Mesendoderm (in vitro differentiated cells): ENCODE measurements at regions not wholly inside any gene's neighbourhood (a gene's known extent, or its start where the extent isn't known, plus 50 kb on each side); places are given as distances from the start of the nearest gene placed in this dataset.
"Not testable (repeated sequence)": the region's sequence is repeated elsewhere in the genome, so short reads cannot be mapped to it uniquely, and the experiment has no call there.

ENCODE experiments used
- DNase-seq: peaks from one replicate; pipeline ENCODE4 v3.0.0; 2013
- H2AK5ac ChIP-seq: 2 replicates; pipeline ENCODE4 v1.6.1; 2013; ENCODE audit warnings: low read length, inconsistent platforms
- H2BK120ac ChIP-seq: 2 replicates; pipeline ENCODE4 v1.6.1; 2013; ENCODE audit warnings: low read depth, mild to moderate bottlenecking, low read length, moderate library complexity, mixed read lengths
- H2BK15ac ChIP-seq: replicated peaks from 2 replicates; pipeline ENCODE4 v1.6.1; 2013; ENCODE audit warnings: low read depth, mild to moderate bottlenecking, moderate library complexity
- H2BK5ac ChIP-seq: 2 replicates; pipeline ENCODE4 v1.6.1; 2013; ENCODE audit warnings: low read length, inconsistent platforms
- H3K18ac ChIP-seq: 2 replicates; pipeline ENCODE4 v1.6.1; 2013; ENCODE audit warnings: mild to moderate bottlenecking, low read length, mixed read lengths
- H3K23ac ChIP-seq: one replicate; pipeline ENCODE4 v1.6.1; 2013; ENCODE audit warnings: low read length
- H3K27ac ChIP-seq: 2 replicates; pipeline ENCODE4 v1.5.1; 2013; ENCODE audit warnings: low read depth, mild to moderate bottlenecking, inconsistent platforms, low read length, moderate library complexity
- H3K27me3 ChIP-seq: 2 replicates; pipeline ENCODE4 v1.6.1; 2013; ENCODE audit warnings: low read length, control low read depth, mild to moderate bottlenecking, inconsistent platforms; ENCODE audit not compliant: insufficient read depth, poor library complexity
- H3K36me3 ChIP-seq: 2 replicates; pipeline ENCODE4 v1.6.1; 2013; ENCODE audit warnings: low read length, inconsistent platforms; ENCODE audit not compliant: control insufficient read depth, insufficient read depth
- H3K4ac ChIP-seq: one replicate; pipeline ENCODE4 v1.6.1; 2013; ENCODE audit warnings: low read depth, mild to moderate bottlenecking, low read length, moderate library complexity
- H3K4me1 ChIP-seq: 2 replicates; pipeline ENCODE4 v1.6.1; 2013; ENCODE audit warnings: low read depth, low read length, inconsistent platforms; ENCODE audit not compliant: control insufficient read depth
- H3K4me2 ChIP-seq: 2 replicates; pipeline ENCODE4 v1.6.1; 2013; ENCODE audit warnings: low read length
- H3K4me3 ChIP-seq: 2 replicates; pipeline ENCODE4 v1.5.1; 2013; ENCODE audit warnings: mild to moderate bottlenecking, low read length
- H3K56ac ChIP-seq: one replicate; pipeline ENCODE4 v1.6.1; 2013; ENCODE audit warnings: low read length
- H3K79me1 ChIP-seq: 2 replicates; pipeline ENCODE4 v1.6.1; 2013; ENCODE audit warnings: low read length, inconsistent platforms
- H3K79me2 ChIP-seq: 2 replicates; pipeline ENCODE4 v1.6.1; 2013; ENCODE audit warnings: mild to moderate bottlenecking, low read length; ENCODE audit not compliant: control insufficient read depth, insufficient read depth
- H3K9ac ChIP-seq: 2 replicates; pipeline ENCODE4 v1.6.1; 2013; ENCODE audit warnings: low read length, inconsistent platforms
- H4K5ac ChIP-seq: one replicate; pipeline ENCODE4 v1.6.1; 2013; ENCODE audit warnings: low read length
- H4K8ac ChIP-seq: one replicate; pipeline ENCODE4 v1.6.1; 2013; ENCODE audit warnings: low read depth, mild to moderate bottlenecking, control low read depth, low read length, moderate library complexity
- WGBS: extraction: QIAGEN DNeasy Blood & Tissue Kit; methylation state at CpG from one replicate; pipeline ENCODE4 v1.1.7; 2013; ENCODE audit warnings: low lambda C conversion rate, missing lambda C conversion rate; ENCODE audit not compliant: insufficient coverage; ENCODE audit errors: extremely low coverage; 5-methylcytosine and 5-hydroxymethylcytosine counted together

- H2BK15ac ChIP-seq, H3K27me3 ChIP-seq, H4K8ac ChIP-seq, H2BK120ac ChIP-seq, H3K4ac ChIP-seq, H3K4me2 ChIP-seq, DNase-seq, H3K4me3 ChIP-seq, H2BK5ac ChIP-seq, H3K36me3 ChIP-seq, H3K18ac ChIP-seq, H3K79me2 ChIP-seq, H3K79me1 ChIP-seq, H3K23ac ChIP-seq, H2AK5ac ChIP-seq, H3K4me1 ChIP-seq, H3K27ac ChIP-seq, H3K56ac ChIP-seq, H4K5ac ChIP-seq, H3K9ac ChIP-seq: not testable (repeated sequence)
- no CpG with 5 or more reads among the region's 3 CpGs for WGBS
These were observed 50.5 kb upstream of the MED13L start for GRCh38 chr12:116327992-116328391.

GRCh38 chr12:116331876-116332275, 54.4 kb upstream of the MED13L start:
- Histone ChIP-seq H3K4ac (no peak overlapping the region), H3K4me3 (no peak overlapping the region), H4K8ac (no peak overlapping the region), H3K27ac (no peak overlapping the region), H3K9ac (no peak overlapping the region), H2BK15ac (no peak overlapping the region), H3K27me3 (no peaks in the 10 kb centered on the region), H2BK120ac (no peak overlapping the region), H3K23ac (no peak overlapping the region), H3K36me3 (no peaks in the 10 kb centered on the region), H2AK5ac (no peak overlapping the region), H3K79me2 (no peaks in the 10 kb centered on the region), H4K5ac (no peak overlapping the region), H3K56ac (no peak overlapping the region), H2BK5ac (no peak overlapping the region), H3K18ac (no peak overlapping the region), H3K4me2 (no peak overlapping the region), H3K4me1 (no peaks in the 10 kb centered on the region), H3K79me1 (no peaks in the 10 kb centered on the region)
- WGBS, result no CpG with 5 or more reads among the region's 2 CpGs
- DNase-seq, result no peak

- Histone ChIP-seq H3K36me3 (no peaks in the 10 kb centered on the region), H3K4ac (no peak overlapping the region), H3K18ac (no peak overlapping the region), H3K79me1 (no peaks in the 10 kb centered on the region), H4K5ac (no peak overlapping the region), H3K4me3 (no peak overlapping the region), H3K27ac (no peak overlapping the region), H3K56ac (no peak overlapping the region), H2BK120ac (no peak overlapping the region), H3K27me3 (no peaks in the 10 kb centered on the region), H2BK15ac (no peak overlapping the region), H3K9ac (no peak overlapping the region), H3K4me1 (no peaks in the 10 kb centered on the region), H2BK5ac (no peak overlapping the region), H3K4me2 (no peak overlapping the region), H4K8ac (no peak overlapping the region), H3K79me2 (no peaks in the 10 kb centered on the region), H2AK5ac (no peak overlapping the region), H3K23ac (no peak overlapping the region)
- no CpG with 5 or more reads among the region's 11 CpGs for WGBS
- DNase-seq, result no peak
These were observed 55.4 kb upstream of the MED13L start for GRCh38 chr12:116332705-116333380.

GRCh38 chr12:116333402-116333801, 55.9 kb upstream of the MED13L start:
- WGBS, result no CpG with 5 or more reads among the region's 5 CpGs

GRCh38 chr12:116336542-116337065, 59.1 kb upstream of the MED13L start:
- no peak overlapping the region for H3K4me3 ChIP-seq
- H2BK15ac ChIP-seq, result no peak overlapping the region
- no peaks in the 10 kb centered on the region for H3K27me3 ChIP-seq
- no peaks in the 10 kb centered on the region for H3K36me3 ChIP-seq
- no peak overlapping the region for H2BK120ac ChIP-seq
- no peaks in the 10 kb centered on the region for H3K79me1 ChIP-seq
- no peak for DNase-seq
- WGBS, result no CpG with 5 or more reads among the region's 11 CpGs
- peak overlapping the region; percentile 16 for H3K4ac ChIP-seq
- H4K8ac ChIP-seq, result no peak overlapping the region
- no peak overlapping the region for H3K18ac ChIP-seq
- no peak overlapping the region for H2BK5ac ChIP-seq
- no peak overlapping the region for H2AK5ac ChIP-seq
- H3K27ac ChIP-seq, result no peak overlapping the region
- H3K4me1 ChIP-seq, result no peaks in the 10 kb centered on the region
- no peaks in the 10 kb centered on the region for H3K79me2 ChIP-seq
- H3K9ac ChIP-seq, result no peak overlapping the region
- no peak overlapping the region for H3K4me2 ChIP-seq
- H3K56ac ChIP-seq, result no peak overlapping the region
- no peak overlapping the region for H3K23ac ChIP-seq
- H4K5ac ChIP-seq, result no peak overlapping the region

More at GRCh38 chr12:116333402-116333801, 55.9 kb upstream of the MED13L start:
- H4K8ac ChIP-seq, result no peak overlapping the region
- no peak overlapping the region for H2BK5ac ChIP-seq
- H3K79me1 ChIP-seq, result no peaks in the 10 kb centered on the region
- no peak overlapping the region for H3K27ac ChIP-seq
- peak; percentile 32 for DNase-seq
- H2BK15ac ChIP-seq, result no peak overlapping the region
- no peaks in the 10 kb centered on the region for H3K36me3 ChIP-seq
- no peak overlapping the region for H3K4me2 ChIP-seq
- no peak overlapping the region for H3K56ac ChIP-seq
- no peaks in the 10 kb centered on the region for H3K27me3 ChIP-seq
- H3K9ac ChIP-seq, result no peak overlapping the region
- H4K5ac ChIP-seq, result no peak overlapping the region
- no peak overlapping the region for H2AK5ac ChIP-seq
- no peaks in the 10 kb centered on the region for H3K79me2 ChIP-seq
- H3K4me1 ChIP-seq, result no peaks in the 10 kb centered on the region
- no peak overlapping the region for H3K23ac ChIP-seq
- H3K4ac ChIP-seq, result no peak overlapping the region
- no peak overlapping the region for H2BK120ac ChIP-seq
- no peak overlapping the region for H3K18ac ChIP-seq
- H3K4me3 ChIP-seq, result no peak overlapping the region

GRCh38 chr12:116337312-116337711, 59.8 kb upstream of the MED13L start:
- H3K4me1 ChIP-seq, result no peaks in the 10 kb centered on the region
- H3K79me1 ChIP-seq, result no peaks in the 10 kb centered on the region
- no peak overlapping the region for H2BK15ac ChIP-seq
- H2BK120ac ChIP-seq, result no peak overlapping the region
- no peak overlapping the region for H3K27ac ChIP-seq
- H3K23ac ChIP-seq, result no peak overlapping the region
- H3K4me3 ChIP-seq, result no peak overlapping the region
- no peak overlapping the region for H2BK5ac ChIP-seq
- H3K18ac ChIP-seq, result no peak overlapping the region
- H3K79me2 ChIP-seq, result no peaks in the 10 kb centered on the region
- H3K9ac ChIP-seq, result no peak overlapping the region
- no peak for DNase-seq
- H3K36me3 ChIP-seq, result no peaks in the 10 kb centered on the region
- no peak overlapping the region for H4K5ac ChIP-seq
- H3K4ac ChIP-seq, result no peak overlapping the region
- H4K8ac ChIP-seq, result no peak overlapping the region
- no peaks in the 10 kb centered on the region for H3K27me3 ChIP-seq
- no peak overlapping the region for H3K56ac ChIP-seq
- no peak overlapping the region for H3K4me2 ChIP-seq
- WGBS, result no CpG with 5 or more reads among the region's 9 CpGs
- no peak overlapping the region for H2AK5ac ChIP-seq
